ENCODE measurements at regions not wholly inside any gene's neighbourhood (a gene's known extent, or its start where the extent isn't known, plus 50 kb on each side); places are given as distances from the start of the nearest gene placed in this dataset.

- H3K9me1 ChIP-seq (replicated peaks; ENCODE audit: control insufficient read depth, extremely low read depth, insufficient read depth, low read length) = no peaks in the 10 kb centered on the region
- POLR2A ChIA-PET = no interaction called here
- no peak overlapping the region for H2AFZ ChIP-seq (ENCODE audit: low read depth, low read length)
- DNase-seq (ENCODE audit: low read depth, low spot score) (no peak), FAIRE-seq (no peak)
- no peaks in the 10 kb centered on the region for H3K27me3 ChIP-seq (ENCODE audit: control insufficient read depth in 2 of 2, insufficient read depth in 2 of 2, low read length in 2 of 2)
- H4K20me1 ChIP-seq (replicated peaks; ENCODE audit: control insufficient read depth, extremely low read depth, insufficient read depth, low read length) = no peaks in the 10 kb centered on the region
- intact Hi-C loops (cut with micrococcal nuclease) (no loop called here), dilution Hi-C loops (cut with MboI; ENCODE audit: extremely low pct_ligation_motif_present, low sequenced_read_pairs) (no loop called here)
- BruUV-seq (replicated peaks) = no TSS peak
- no peaks in the 10 kb centered on the region for H3K9me3 ChIP-seq (replicated peaks; ENCODE audit: control insufficient read depth, insufficient read depth, low read length)
- H3K4me3 ChIP-seq (replicated peaks in 1 of 3; ENCODE audit: insufficient read depth in 1 of 3, low read depth in 1 of 3, low read length in 3 of 3) = no peak overlapping the region
- no peak overlapping the region for H3K4me2 ChIP-seq (ENCODE audit: insufficient read depth, low read length)
- H3K9ac ChIP-seq (replicated peaks; ENCODE audit: extremely low read depth, insufficient read depth, low read length) = no peak overlapping the region
- H3K4me1 ChIP-seq (ENCODE audit: control insufficient read depth, extremely low read depth, insufficient read depth, low read length) = peaks cover 7% of the 10 kb centered on the region
- no peaks in the 10 kb centered on the region for H3K79me2 ChIP-seq (ENCODE audit: control insufficient read depth, insufficient read depth, low read length)
- CTCF ChIA-PET = no interaction called here
- no peak overlapping the region for H3K27ac ChIP-seq (ENCODE audit: insufficient read depth, low read depth, low read length)
- no peaks in the 10 kb centered on the region for H3K36me3 ChIP-seq (ENCODE audit: control insufficient read depth in 2 of 2, extremely low read depth in 1 of 2, insufficient read depth in 2 of 2, low read length in 2 of 2)
- TF ChIP-seq POLR2AphosphoS5 (IDR thresholded peaks at IDR 0.05; ENCODE audit: insufficient read depth, low read depth, low read length) (no peak), GATA2 (IDR thresholded peaks at IDR 0.05; ENCODE audit: insufficient read depth, insufficient read length, low read depth, low read length) (no peak), EZH2 (IDR thresholded peaks at IDR 0.05; ENCODE audit: borderline replicate concordance, low read depth, low read length, severe bottlenecking) (no peak), JUN (IDR thresholded peaks at IDR 0.05; ENCODE audit: borderline replicate concordance, insufficient read depth, insufficient read length, low read depth) (no peak), MYC (IDR thresholded peaks at IDR 0.05; ENCODE audit: low read depth, low read length) (no peak), MAX (IDR thresholded peaks at IDR 0.05; ENCODE audit: insufficient read depth, insufficient read length) (no peak), POLR2A (IDR thresholded peaks at IDR 0.05; ENCODE audit: low read depth, low read length) (no peak), FOS (IDR thresholded peaks at IDR 0.05; ENCODE audit: borderline replicate concordance, insufficient read depth, low read length) (no peak)
- TF ChIP-seq, protein P1, sequence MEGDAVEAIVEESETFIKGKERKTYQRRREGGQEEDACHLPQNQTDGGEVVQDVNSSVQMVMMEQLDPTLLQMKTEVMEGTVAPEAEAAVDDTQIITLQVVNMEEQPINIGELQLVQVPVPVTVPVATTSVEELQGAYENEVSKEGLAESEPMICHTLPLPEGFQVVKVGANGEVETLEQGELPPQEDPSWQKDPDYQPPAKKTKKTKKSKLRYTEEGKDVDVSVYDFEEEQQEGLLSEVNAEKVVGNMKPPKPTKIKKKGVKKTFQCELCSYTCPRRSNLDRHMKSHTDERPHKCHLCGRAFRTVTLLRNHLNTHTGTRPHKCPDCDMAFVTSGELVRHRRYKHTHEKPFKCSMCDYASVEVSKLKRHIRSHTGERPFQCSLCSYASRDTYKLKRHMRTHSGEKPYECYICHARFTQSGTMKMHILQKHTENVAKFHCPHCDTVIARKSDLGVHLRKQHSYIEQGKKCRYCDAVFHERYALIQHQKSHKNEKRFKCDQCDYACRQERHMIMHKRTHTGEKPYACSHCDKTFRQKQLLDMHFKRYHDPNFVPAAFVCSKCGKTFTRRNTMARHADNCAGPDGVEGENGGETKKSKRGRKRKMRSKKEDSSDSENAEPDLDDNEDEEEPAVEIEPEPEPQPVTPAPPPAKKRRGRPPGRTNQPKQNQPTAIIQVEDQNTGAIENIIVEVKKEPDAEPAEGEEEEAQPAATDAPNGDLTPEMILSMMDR (IDR thresholded peaks at IDR 0.05; ENCODE audit: extremely low read depth in 1 of 2, insufficient read depth in 1 of 2, low read depth in 1 of 2, low read length in 2 of 2) = no peak
These were observed 103.0 kb downstream of the JCAD start for GRCh38 chr10:29956335-29956924.

Data from endothelial cell of umbilical vein (primary cell).